AG04450 (cell line): ENCODE measurements at regions not wholly inside any gene's neighbourhood (a gene's known extent, or its start where the extent isn't known, plus 50 kb on each side); places are given as distances from the start of the nearest gene placed in this dataset.
"Not testable (repeated sequence)": the region's sequence is repeated elsewhere in the genome, so short reads cannot be mapped to it uniquely, and the experiment has no call there.

Experiments
- CTCF ChIA-PET: fragments of 300-600, 350-600 bp; formaldehyde crosslinking; extraction: SDS; loops from one replicate; lab custom pipeline; 2022; ENCODE audit warnings: antibody characterized with exemption, inconsistent platforms; lab: Charles Lee
- POLR2A ChIA-PET: fragments of 350-600 bp; formaldehyde crosslinking; extraction: SDS; loops from one replicate; lab custom pipeline; 2021; ENCODE audit warnings: antibody characterized with exemption, inconsistent platforms; lab: Yijun Ruan, JAX
- DNase-seq: peaks from one replicate; pipeline ENCODE4 v3.0.0-alpha.2; 2011; ENCODE audit warnings: low read depth, low spot score
- H3K27ac ChIP-seq: one replicate; pipeline ENCODE4 v1.5.1; 2012; ENCODE audit warnings: low read depth, low read length, control low read depth
- H3K27me3 ChIP-seq: one replicate; pipeline ENCODE4 v1.6.0; 2012; ENCODE audit warnings: low read length; ENCODE audit not compliant: control insufficient read depth, insufficient read depth
- H3K4me3 ChIP-seq: 2 replicates; pipeline ENCODE4 v1.5.1; 2011; ENCODE audit warnings: mild to moderate bottlenecking, low read depth, low read length, control low read depth
- H3K9me3 ChIP-seq: 2 replicates; pipeline ENCODE4 v1.5.1; 2012; ENCODE audit warnings: low read length; ENCODE audit not compliant: control insufficient read depth, insufficient read depth

GRCh38 chr1:120465900-120466299 lies 51.1 kb downstream of the NBPF8 start:
- H3K9me3 ChIP-seq, H3K4me3 ChIP-seq, H3K27ac ChIP-seq, DNase-seq, CTCF ChIA-PET, POLR2A ChIA-PET, H3K27me3 ChIP-seq: not testable (repeated sequence)

GRCh38 chr1:120477663-120478062 lies 62.8 kb downstream of the NBPF8 start:
- H3K4me3 ChIP-seq, H3K9me3 ChIP-seq, H3K27ac ChIP-seq, POLR2A ChIA-PET, DNase-seq, H3K27me3 ChIP-seq, CTCF ChIA-PET: not testable (repeated sequence)

GRCh38 chr1:120478400-120478799 lies 63.6 kb downstream of the NBPF8 start:
- CTCF ChIA-PET, H3K4me3 ChIP-seq, POLR2A ChIA-PET: not testable (repeated sequence)

GRCh38 chr1:120487542-120487941 lies 72.7 kb downstream of the NBPF8 start:
- H3K27me3 ChIP-seq, CTCF ChIA-PET, H3K4me3 ChIP-seq, H3K27ac ChIP-seq, H3K9me3 ChIP-seq, DNase-seq, POLR2A ChIA-PET: not testable (repeated sequence)

More at GRCh38 chr1:120478400-120478799, 63.6 kb downstream of the NBPF8 start:
- H3K9me3 ChIP-seq, H3K27ac ChIP-seq, DNase-seq, H3K27me3 ChIP-seq: not testable (repeated sequence)

GRCh38 chr1:120489217-120489616 lies 74.4 kb downstream of the NBPF8 start:
- H3K9me3 ChIP-seq, H3K4me3 ChIP-seq, POLR2A ChIA-PET, H3K27me3 ChIP-seq, H3K27ac ChIP-seq, DNase-seq: not testable (repeated sequence)
- CTCF ChIA-PET: interaction anchor here (0.6 kb wide), 1 partner anchor 9 kb away, joined by 3 read pairs; no protein-coding TSS in a partner anchor

- H3K4me3 ChIP-seq, H3K9me3 ChIP-seq, CTCF ChIA-PET, POLR2A ChIA-PET, DNase-seq, H3K27ac ChIP-seq, H3K27me3 ChIP-seq: not testable (repeated sequence)
Observed at GRCh38 chr1:120497145-120497544, 82.3 kb downstream of the NBPF8 start.

GRCh38 chr1:120503284-120503683 lies 88.4 kb downstream of the NBPF8 start:
- H3K27me3 ChIP-seq, H3K4me3 ChIP-seq, H3K27ac ChIP-seq, DNase-seq, POLR2A ChIA-PET, CTCF ChIA-PET, H3K9me3 ChIP-seq: not testable (repeated sequence)

GRCh38 chr1:120506352-120506751 lies 91.5 kb downstream of the NBPF8 start:
- H3K4me3 ChIP-seq, CTCF ChIA-PET, H3K27me3 ChIP-seq, H3K9me3 ChIP-seq, POLR2A ChIA-PET, H3K27ac ChIP-seq, DNase-seq: not testable (repeated sequence)

GRCh38 chr1:120508351-120508750 lies 93.5 kb downstream of the NBPF8 start:
- DNase-seq, H3K9me3 ChIP-seq, POLR2A ChIA-PET, CTCF ChIA-PET, H3K4me3 ChIP-seq, H3K27me3 ChIP-seq, H3K27ac ChIP-seq: not testable (repeated sequence)

- H3K4me3 ChIP-seq, DNase-seq, H3K27ac ChIP-seq, H3K9me3 ChIP-seq, POLR2A ChIA-PET, H3K27me3 ChIP-seq, CTCF ChIA-PET: not testable (repeated sequence)
Observed at GRCh38 chr1:120509258-120509657, 94.4 kb downstream of the NBPF8 start.

GRCh38 chr1:120513099-120513498 lies 98.3 kb downstream of the NBPF8 start:
- CTCF ChIA-PET, DNase-seq, POLR2A ChIA-PET, H3K9me3 ChIP-seq, H3K4me3 ChIP-seq, H3K27me3 ChIP-seq, H3K27ac ChIP-seq: not testable (repeated sequence)

GRCh38 chr1:120513531-120513930 lies 98.7 kb downstream of the NBPF8 start:
- CTCF ChIA-PET, POLR2A ChIA-PET, H3K9me3 ChIP-seq, H3K27ac ChIP-seq, H3K27me3 ChIP-seq, H3K4me3 ChIP-seq, DNase-seq: not testable (repeated sequence)

GRCh38 chr1:120519196-120519595 lies 104.4 kb downstream of the NBPF8 start:
- H3K9me3 ChIP-seq, H3K4me3 ChIP-seq, H3K27me3 ChIP-seq, H3K27ac ChIP-seq, DNase-seq, CTCF ChIA-PET, POLR2A ChIA-PET: not testable (repeated sequence)
